ENCODE measurements at regions not wholly inside any gene's neighbourhood (a gene's known extent, or its start where the extent isn't known, plus 50 kb on each side); places are given as distances from the start of the nearest gene placed in this dataset.

DNA sequence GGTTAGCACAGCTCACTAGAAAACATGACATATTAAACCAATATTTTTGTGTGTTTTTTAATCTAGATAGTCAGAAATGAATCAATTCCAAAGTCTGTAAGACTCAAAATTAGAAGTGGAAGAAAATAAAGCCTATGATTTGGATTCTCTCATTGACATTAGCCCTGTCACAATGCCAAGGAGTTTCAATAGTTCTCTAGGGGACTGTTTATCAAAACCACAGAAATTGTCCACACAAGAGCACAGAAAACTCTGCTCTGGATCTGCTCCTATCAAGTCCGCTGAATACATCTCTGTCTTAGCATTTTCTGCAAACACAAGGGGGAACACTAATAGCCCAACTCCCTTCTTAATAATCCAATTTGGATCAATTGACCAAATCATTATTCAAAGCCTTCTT, 152.0 kb downstream of the HS3ST3B1 start:
- TF ChIP-seq, protein P1, sequence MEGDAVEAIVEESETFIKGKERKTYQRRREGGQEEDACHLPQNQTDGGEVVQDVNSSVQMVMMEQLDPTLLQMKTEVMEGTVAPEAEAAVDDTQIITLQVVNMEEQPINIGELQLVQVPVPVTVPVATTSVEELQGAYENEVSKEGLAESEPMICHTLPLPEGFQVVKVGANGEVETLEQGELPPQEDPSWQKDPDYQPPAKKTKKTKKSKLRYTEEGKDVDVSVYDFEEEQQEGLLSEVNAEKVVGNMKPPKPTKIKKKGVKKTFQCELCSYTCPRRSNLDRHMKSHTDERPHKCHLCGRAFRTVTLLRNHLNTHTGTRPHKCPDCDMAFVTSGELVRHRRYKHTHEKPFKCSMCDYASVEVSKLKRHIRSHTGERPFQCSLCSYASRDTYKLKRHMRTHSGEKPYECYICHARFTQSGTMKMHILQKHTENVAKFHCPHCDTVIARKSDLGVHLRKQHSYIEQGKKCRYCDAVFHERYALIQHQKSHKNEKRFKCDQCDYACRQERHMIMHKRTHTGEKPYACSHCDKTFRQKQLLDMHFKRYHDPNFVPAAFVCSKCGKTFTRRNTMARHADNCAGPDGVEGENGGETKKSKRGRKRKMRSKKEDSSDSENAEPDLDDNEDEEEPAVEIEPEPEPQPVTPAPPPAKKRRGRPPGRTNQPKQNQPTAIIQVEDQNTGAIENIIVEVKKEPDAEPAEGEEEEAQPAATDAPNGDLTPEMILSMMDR (IDR thresholded peaks at IDR 0.05 in 2 of 3, conservative IDR thresholded peaks at IDR 0.05 in 1 of 3; ENCODE audit: borderline replicate concordance in 1 of 3, insufficient read depth in 1 of 3, low read depth in 2 of 3, low read length in 2 of 3) = no peak
- TF ChIP-seq POLR2A (IDR thresholded peaks at IDR 0.05; ENCODE audit: borderline replicate concordance, extremely low read depth, insufficient read depth, insufficient read length) (no peak), TCF7L2 (IDR thresholded peaks at IDR 0.05; ENCODE audit: borderline replicate concordance, extremely low read depth, insufficient read depth, insufficient read length) (no peak), FOSL1 (IDR thresholded peaks at IDR 0.05; ENCODE audit: low read depth) (no peak), SIN3A (IDR thresholded peaks at IDR 0.05; ENCODE audit: low read depth) (no peak), CEBPB (IDR thresholded peaks at IDR 0.05; ENCODE audit: low read depth) (no peak), POLR2AphosphoS5 (IDR thresholded peaks at IDR 0.05; ENCODE audit: low read depth, low read length) (no peak), ZNF274 (IDR thresholded peaks at IDR 0.05; ENCODE audit: low read depth, low read length) (no peak), ZFX (IDR thresholded peaks at IDR 0.05) (no peak), EZH2 (IDR thresholded peaks at IDR 0.05) (no peak)
- TF ChIP-seq, protein P2, sequence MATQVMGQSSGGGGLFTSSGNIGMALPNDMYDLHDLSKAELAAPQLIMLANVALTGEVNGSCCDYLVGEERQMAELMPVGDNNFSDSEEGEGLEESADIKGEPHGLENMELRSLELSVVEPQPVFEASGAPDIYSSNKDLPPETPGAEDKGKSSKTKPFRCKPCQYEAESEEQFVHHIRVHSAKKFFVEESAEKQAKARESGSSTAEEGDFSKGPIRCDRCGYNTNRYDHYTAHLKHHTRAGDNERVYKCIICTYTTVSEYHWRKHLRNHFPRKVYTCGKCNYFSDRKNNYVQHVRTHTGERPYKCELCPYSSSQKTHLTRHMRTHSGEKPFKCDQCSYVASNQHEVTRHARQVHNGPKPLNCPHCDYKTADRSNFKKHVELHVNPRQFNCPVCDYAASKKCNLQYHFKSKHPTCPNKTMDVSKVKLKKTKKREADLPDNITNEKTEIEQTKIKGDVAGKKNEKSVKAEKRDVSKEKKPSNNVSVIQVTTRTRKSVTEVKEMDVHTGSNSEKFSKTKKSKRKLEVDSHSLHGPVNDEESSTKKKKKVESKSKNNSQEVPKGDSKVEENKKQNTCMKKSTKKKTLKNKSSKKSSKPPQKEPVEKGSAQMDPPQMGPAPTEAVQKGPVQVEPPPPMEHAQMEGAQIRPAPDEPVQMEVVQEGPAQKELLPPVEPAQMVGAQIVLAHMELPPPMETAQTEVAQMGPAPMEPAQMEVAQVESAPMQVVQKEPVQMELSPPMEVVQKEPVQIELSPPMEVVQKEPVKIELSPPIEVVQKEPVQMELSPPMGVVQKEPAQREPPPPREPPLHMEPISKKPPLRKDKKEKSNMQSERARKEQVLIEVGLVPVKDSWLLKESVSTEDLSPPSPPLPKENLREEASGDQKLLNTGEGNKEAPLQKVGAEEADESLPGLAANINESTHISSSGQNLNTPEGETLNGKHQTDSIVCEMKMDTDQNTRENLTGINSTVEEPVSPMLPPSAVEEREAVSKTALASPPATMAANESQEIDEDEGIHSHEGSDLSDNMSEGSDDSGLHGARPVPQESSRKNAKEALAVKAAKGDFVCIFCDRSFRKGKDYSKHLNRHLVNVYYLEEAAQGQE (IDR thresholded peaks at IDR 0.05; ENCODE audit: low read depth) = no peak
- TF ChIP-seq, protein P3, sequence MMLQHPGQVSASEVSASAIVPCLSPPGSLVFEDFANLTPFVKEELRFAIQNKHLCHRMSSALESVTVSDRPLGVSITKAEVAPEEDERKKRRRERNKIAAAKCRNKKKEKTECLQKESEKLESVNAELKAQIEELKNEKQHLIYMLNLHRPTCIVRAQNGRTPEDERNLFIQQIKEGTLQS (IDR thresholded peaks at IDR 0.05) = no peak
